SK-N-SH (cell line): ENCODE measurements at regions not wholly inside any gene's neighbourhood (a gene's known extent, or its start where the extent isn't known, plus 50 kb on each side); places are given as distances from the start of the nearest gene placed in this dataset.

ENCODE experiments used
- CTCF ChIA-PET: fragments of 300-600, 350-600 bp; formaldehyde crosslinking; extraction: SDS; loops from one replicate; lab custom pipeline; 2021; lab: Yijun Ruan, JAX
- POLR2A ChIA-PET: fragments of 350-600 bp; sonication (Branson Sonifier 250); formaldehyde crosslinking; extraction: SDS; loops from one replicate; lab custom pipeline; 2020; ENCODE audit warnings: antibody characterized with exemption, inconsistent platforms; lab: Yijun Ruan, JAX
- DNase-seq: peaks from one replicate; pipeline ENCODE4 v3.0.0; 2012
- H2AFZ ChIP-seq: fragments of 200-600 bp; sonication (generic); 2 replicates; pipeline ENCODE4 v1.8.1; 2016; ENCODE audit warnings: antibody characterized with exemption, mild to moderate bottlenecking, low read depth
- H3F3A ChIP-seq: fragments of 200-600 bp; sonication (generic); replicated peaks from 2 replicates; pipeline ENCODE3; 2016; ENCODE audit warnings: antibody characterized with exemption, mild to moderate bottlenecking; ENCODE audit not compliant: insufficient read depth
- H3K27ac ChIP-seq, 2 experiments: fragments of 200-500 bp in 1 of 2; fragments of 200-600 bp in 1 of 2; sonication (Bioruptor generic) in 1 of 2; sonication (generic), shearing (Covaris generic) in 1 of 2; 2 replicates each; pipeline versions ENCODE4 v1.5.1 to v1.6.1; 2014 to 2016; ENCODE audit warnings: low read depth in 2 of 2, inconsistent platforms in 1 of 2, low read length in 1 of 2, mild to moderate bottlenecking in 1 of 2, mixed read lengths in 1 of 2
- H3K27me3 ChIP-seq: fragments of 200-600 bp; sonication (generic), shearing (Covaris generic); 2 replicates; pipeline ENCODE4 v1.6.1; 2016; ENCODE audit warnings: mixed run types; ENCODE audit not compliant: insufficient read depth
- H3K36me3 ChIP-seq, 2 experiments: fragments of 200-500 bp in 1 of 2; fragments of 200-600 bp in 1 of 2; sonication (Bioruptor generic) in 1 of 2; sonication (generic) in 1 of 2; replicated peaks in 1 of 2; 2 replicates each; pipeline versions ENCODE3 to v1.5.1; 2014 to 2016; ENCODE audit warnings: low read length in 1 of 2, mild to moderate bottlenecking in 1 of 2; ENCODE audit not compliant: insufficient read depth in 2 of 2, control insufficient read depth in 1 of 2
- H3K4me1 ChIP-seq, 2 experiments: fragments of 200-500 bp in 1 of 2; fragments of 200-600 bp in 1 of 2; sonication (Bioruptor generic) in 1 of 2; sonication (generic), shearing (Covaris generic) in 1 of 2; 2 replicates each; pipeline versions ENCODE4 v1.5.1 to v1.6.1; 2014 to 2016; ENCODE audit warnings: low read depth in 1 of 2, low read length in 1 of 2, mixed run types in 1 of 2; ENCODE audit not compliant: insufficient read depth in 2 of 2, control insufficient read depth in 1 of 2
- H3K4me2 ChIP-seq: fragments of 200-600 bp; sonication (generic), shearing (Covaris generic); 2 replicates; pipeline ENCODE4 v1.6.1; 2017; ENCODE audit warnings: mixed run types
- H3K4me3 ChIP-seq, 2 experiments: fragments of 200-500 bp in 1 of 2; fragments of 200-600 bp in 1 of 2; sonication (Bioruptor generic) in 1 of 2; sonication (generic), shearing (Covaris generic) in 1 of 2; 2 replicates each; pipeline versions ENCODE4 v1.5.1 to v1.8.1; 2014 to 2016; ENCODE audit warnings: low read depth in 2 of 2, inconsistent platforms in 1 of 2, low read length in 1 of 2, mild to moderate bottlenecking in 1 of 2, mixed read lengths in 1 of 2, moderate library complexity in 1 of 2
- H3K79me2 ChIP-seq: fragments of 200-600 bp; sonication (generic); 2 replicates; pipeline ENCODE4 v1.8.1; 2017; ENCODE audit warnings: mild to moderate bottlenecking; ENCODE audit not compliant: insufficient read depth
- H3K9ac ChIP-seq: fragments of 200-600 bp; sonication (generic); 2 replicates; pipeline ENCODE4 v1.6.1; 2017; ENCODE audit warnings: mixed run types
- H3K9me2 ChIP-seq: fragments of 200-600 bp; sonication (generic); 2 replicates; pipeline ENCODE4 v1.6.1; 2017; ENCODE audit warnings: mixed run types
- H3K9me3 ChIP-seq: fragments of 200-600 bp; sonication (generic); 2 replicates; pipeline ENCODE4 v1.6.1; 2017; ENCODE audit warnings: mixed run types, mild to moderate bottlenecking, moderate library complexity
- H4K20me1 ChIP-seq: fragments of 200-600 bp; sonication (generic); 2 replicates; pipeline ENCODE4 v1.6.1; 2017; ENCODE audit warnings: mild to moderate bottlenecking, mixed run types; ENCODE audit not compliant: insufficient read depth
- CHD2 ChIP-seq: fragments of 150-350 bp; IDR thresholded peaks from 2 replicates; pipeline ENCODE4 v1.6.1; 2018; ENCODE audit warnings: low read length; ENCODE audit not compliant: partially characterized antibody
- ELF1 ChIP-seq: IDR thresholded peaks from 2 replicates; pipeline ENCODE4 v1.4.0; 2012
- FOXJ3 ChIP-seq: sonication (generic); formaldehyde crosslinking; IDR thresholded peaks from 2 replicates; pipeline ENCODE4 v1.5.1; 2020; ENCODE audit warnings: mild to moderate bottlenecking, missing genetic modification reagents
- GATA2 ChIP-seq: sonication (generic); formaldehyde crosslinking; IDR thresholded peaks from 2 replicates; pipeline ENCODE4 v1.5.0; 2020; ENCODE audit warnings: mild to moderate bottlenecking, missing genetic modification reagents
- MEF2A ChIP-seq: IDR thresholded peaks from 2 replicates; pipeline ENCODE4 v1.4.0; 2012; ENCODE audit warnings: low read depth, borderline replicate concordance
- MXI1 ChIP-seq: IDR thresholded peaks from 2 replicates; pipeline ENCODE4 v1.6.1; 2012; ENCODE audit warnings: mild to moderate bottlenecking, low read depth, low read length, improper control_type of control experiment
- NFIC ChIP-seq: IDR thresholded peaks from 2 replicates; pipeline ENCODE4 v1.4.0; 2012; ENCODE audit warnings: borderline replicate concordance
- NRF1 ChIP-seq: IDR thresholded peaks from 2 replicates; pipeline ENCODE4 v1.6.1; 2012; ENCODE audit warnings: low read depth, mild to moderate bottlenecking, low read length
- SIN3A ChIP-seq: IDR thresholded peaks from 2 replicates; pipeline ENCODE4 v1.6.1; 2012; ENCODE audit warnings: low read depth, mild to moderate bottlenecking, low read length, moderate library complexity, borderline replicate concordance
- SMC3 ChIP-seq: IDR thresholded peaks from 2 replicates; pipeline ENCODE4 v1.6.1; 2012; ENCODE audit warnings: low read depth, low read length, improper control_type of control experiment
- TAF1 ChIP-seq: IDR thresholded peaks from 2 replicates; pipeline ENCODE4 v1.6.1; 2012; ENCODE audit warnings: low read depth, mild to moderate bottlenecking, low read length, moderate library complexity, borderline replicate concordance
- WGBS: methylation state at CpG from one replicate; pipeline ENCODE4 v1.1.6; 2017; ENCODE audit warnings: low lambda C conversion rate; 5-methylcytosine and 5-hydroxymethylcytosine counted together

DNA sequence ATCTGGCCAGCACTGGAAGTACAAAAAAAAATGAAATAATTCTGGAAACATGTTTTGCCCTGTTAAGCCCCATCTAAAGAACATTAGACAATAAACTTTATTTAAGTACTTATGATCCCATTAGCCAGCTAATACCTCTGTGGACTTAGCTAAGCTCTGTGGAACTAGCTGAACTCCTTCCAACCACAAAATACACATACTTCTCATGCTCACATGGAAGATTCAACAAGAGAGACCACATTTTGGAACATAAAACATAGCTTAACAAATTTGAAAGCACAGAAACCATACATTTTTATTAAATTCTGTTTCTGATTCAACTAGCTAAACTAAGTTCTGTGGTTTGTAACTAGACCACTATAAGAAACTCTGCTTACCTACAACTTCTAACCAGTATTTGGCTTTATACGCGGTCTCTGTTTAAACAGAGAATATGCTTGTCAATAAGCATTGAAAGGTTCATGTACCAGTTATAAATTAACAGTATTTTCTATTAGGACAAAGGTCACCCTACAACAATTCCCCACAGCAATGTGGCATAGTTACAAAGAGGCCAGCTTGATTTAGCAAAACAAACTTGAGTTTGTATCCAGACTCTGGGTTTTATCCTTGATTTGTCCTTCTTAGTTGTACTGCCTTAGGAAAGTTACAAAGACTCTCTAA is 300.1 kb downstream of the C12orf50 start:
- Histone ChIP-seq H3K4me1 (no peaks in the 10 kb centered on the region), H3K27ac (no peak overlapping the region), H3F3A (no peaks in the 10 kb centered on the region), H3K4me2 (no peak overlapping the region), H3K4me3 (no peak overlapping the region), H3K9ac (no peak overlapping the region), H3K36me3 (no peaks in the 10 kb centered on the region), H4K20me1 (no peaks in the 10 kb centered on the region), H3K79me2 (no peaks in the 10 kb centered on the region), H3K27me3 (no peaks in the 10 kb centered on the region), H3K9me2 (no peaks in the 10 kb centered on the region), H2AFZ (no peak overlapping the region), H3K9me3 (no peaks in the 10 kb centered on the region)
- 92% methylated on average over 2 of the region's 2 CpGs for WGBS
- TF ChIP-seq SMC3 (no peak), NRF1 (no peak)
- ChIA-PET POLR2A (no interaction called here), CTCF (interaction anchor here (0.6 to 1.3 kb wide), 3 partner anchors 9 to 90 kb away, joined by 3 read pairs; no protein-coding TSS in a partner anchor)
- no peak for DNase-seq

- no peak overlapping the region for H2AFZ ChIP-seq
- H3K4me3 ChIP-seq = no peak overlapping the region
- H3K4me1 ChIP-seq = no peaks in the 10 kb centered on the region
- no peaks in the 10 kb centered on the region for H3K9me3 ChIP-seq
- no peaks in the 10 kb centered on the region for H3K27me3 ChIP-seq
- H3K4me2 ChIP-seq = no peak overlapping the region
- no peaks in the 10 kb centered on the region for H3K36me3 ChIP-seq
- POLR2A ChIA-PET = no interaction called here
- no peaks in the 10 kb centered on the region for H3K79me2 ChIP-seq
- no peak overlapping the region for H3K9ac ChIP-seq
- no peaks in the 10 kb centered on the region for H4K20me1 ChIP-seq
- H3K9me2 ChIP-seq = no peaks in the 10 kb centered on the region
- H3F3A ChIP-seq = no peaks in the 10 kb centered on the region
- no peak for TF ChIP-seq ELF1
- TF ChIP-seq SIN3A = no peak
- TF ChIP-seq MEF2A = no peak
- no peak for TF ChIP-seq MXI1
- no peak for TF ChIP-seq GATA2 (CRISPR knock-in tag)
- TF ChIP-seq TAF1 = no peak
- TF ChIP-seq CHD2 = no peak
- TF ChIP-seq, all 33 proteins: peak for 0
- no peak for DNase-seq
- 42% methylated on average over 3 of the region's 3 CpGs for WGBS
- CTCF ChIA-PET = interaction anchor here (1.1 kb wide), 1 partner anchor 8 kb away, joined by 3 read pairs; no protein-coding TSS in a partner anchor
- no peak overlapping the region for H3K27ac ChIP-seq
Measured at GRCh38 chr12:87720967-87721366, 308.2 kb downstream of the C12orf50 start.

DNA sequence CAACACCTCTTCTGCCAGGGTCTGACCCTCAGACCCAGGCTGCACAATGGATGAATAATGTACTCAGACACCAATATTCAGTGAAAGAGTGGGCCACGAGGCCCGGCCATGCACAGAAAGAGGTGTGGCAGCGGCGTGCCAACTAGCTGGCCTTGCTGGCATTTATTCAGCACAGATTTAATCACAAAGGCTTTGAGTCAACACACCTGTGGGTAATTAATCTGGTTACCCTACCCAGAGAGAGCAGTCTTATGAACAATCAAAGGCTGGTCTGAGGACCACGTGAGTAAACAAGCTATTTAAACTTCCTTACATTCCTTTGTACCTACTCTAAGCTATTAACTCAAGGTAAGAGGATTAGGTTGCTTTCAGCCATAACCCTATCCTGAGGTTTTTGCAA is 324.8 kb downstream of the C12orf50 start:
- Histone ChIP-seq H3K4me3 (no peak overlapping the region), H3K9me2 (no peaks in the 10 kb centered on the region), H3K9ac (no peak overlapping the region), H3K36me3 (no peaks in the 10 kb centered on the region), H3K27me3 (no peaks in the 10 kb centered on the region), H3K4me2 (no peak overlapping the region), H3F3A (no peaks in the 10 kb centered on the region), H2AFZ (no peak overlapping the region), H3K79me2 (no peaks in the 10 kb centered on the region), H3K4me1 (no peaks in the 10 kb centered on the region), H4K20me1 (no peaks in the 10 kb centered on the region), H3K9me3 (no peaks in the 10 kb centered on the region; the same call in 1 of the 2 replicates), H3K27ac (no peak overlapping the region)
- WGBS = 66% methylated on average over 5 of the region's 5 CpGs
- POLR2A ChIA-PET = no interaction called here
- TF ChIP-seq NFIC (no peak), SIN3A (no peak), FOXJ3 (CRISPR knock-in tag) (no peak)
- CTCF ChIA-PET = no interaction called here
- DNase-seq = no peak
